HG03378 (cell line): ENCODE measurements at regions not wholly inside any gene's neighbourhood (a gene's known extent, or its start where the extent isn't known, plus 50 kb on each side); places are given as distances from the start of the nearest gene placed in this dataset.

Experiments
- ATAC-seq: cut with Tn5 transposase; IDR thresholded peaks from one replicate; pipeline ENCODE4 v1.9.1; 2021; ENCODE audit warnings: mild to moderate bottlenecking, moderate library complexity; ENCODE audit not compliant: unreplicated experiment

- ATAC-seq: no peak
Measured at GRCh38 chr5:124839371-124839998, 93.0 kb upstream of the ZNF608 start.

- no peak for ATAC-seq
Measured at GRCh38 chr5:124841829-124842712, 95.6 kb upstream of the ZNF608 start.

DNA sequence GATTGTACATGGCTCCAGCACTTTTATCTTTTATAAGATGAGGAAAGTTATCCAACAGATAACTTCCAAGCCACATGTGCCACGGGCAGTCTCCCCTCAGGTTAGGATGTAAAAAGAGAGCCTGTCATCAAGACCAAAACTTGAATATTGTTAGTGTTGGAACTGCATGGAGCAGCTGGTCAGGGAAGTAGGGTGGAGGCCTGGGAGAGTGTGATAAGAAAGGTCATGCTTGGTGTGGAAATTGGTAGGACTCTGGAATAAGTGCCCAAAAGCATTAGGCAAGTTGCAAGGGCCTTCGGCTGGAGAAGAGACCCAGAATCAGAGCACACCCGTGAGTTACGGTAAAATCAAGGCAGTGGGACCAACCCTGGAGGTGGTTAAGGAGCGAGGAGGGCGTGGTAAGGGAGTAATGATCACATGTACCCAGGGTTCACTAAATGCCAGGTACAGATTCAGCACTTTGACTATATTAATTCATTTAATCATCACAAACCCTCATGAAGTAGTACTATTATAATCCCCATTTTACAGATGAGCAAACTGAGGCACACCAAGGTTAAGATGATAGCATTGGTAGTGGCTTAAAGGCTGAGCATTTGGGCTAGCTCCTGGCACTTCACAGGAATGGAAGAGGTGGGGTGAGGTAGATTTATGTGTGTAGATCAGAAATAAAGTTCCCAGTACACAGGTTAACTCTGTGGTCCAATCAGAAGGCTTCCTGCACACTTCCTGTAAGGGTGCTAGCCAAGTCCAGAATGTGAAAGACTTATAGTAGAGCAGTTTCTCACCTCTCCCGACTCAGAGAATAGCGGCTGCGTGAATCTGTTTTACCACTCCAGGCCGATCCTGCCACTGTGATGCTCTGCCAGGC, 96.5 kb upstream of the ZNF608 start:
- ATAC-seq: no peak

GRCh38 chr5:124843596-124843899, 97.1 kb upstream of the ZNF608 start:
- no peak for ATAC-seq

GRCh38 chr5:124844371-124844920, 98.0 kb upstream of the ZNF608 start:
- ATAC-seq: no peak

DNA sequence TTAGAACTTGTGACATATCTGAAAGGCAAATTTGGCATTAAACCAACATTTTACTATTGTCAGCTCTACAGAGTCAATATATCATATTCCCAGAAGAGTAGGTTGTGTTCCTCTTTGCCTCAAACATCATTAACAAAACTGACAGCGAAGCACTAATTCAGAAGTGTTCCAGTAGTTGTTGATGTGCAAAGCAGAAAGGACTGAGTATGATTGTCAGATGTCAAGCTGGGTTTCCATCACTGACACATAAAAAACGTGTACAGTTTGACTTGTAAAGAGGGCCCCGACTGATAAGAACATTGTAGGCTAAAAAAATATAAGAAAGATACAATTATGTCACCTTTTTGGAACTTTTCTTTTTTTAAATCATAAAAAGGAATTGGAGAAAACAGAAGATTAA, 101.5 kb upstream of the ZNF608 start:
- no peak for ATAC-seq

- no peak for ATAC-seq
Measured at GRCh38 chr5:124849774-124850173, 103.3 kb upstream of the ZNF608 start.

DNA sequence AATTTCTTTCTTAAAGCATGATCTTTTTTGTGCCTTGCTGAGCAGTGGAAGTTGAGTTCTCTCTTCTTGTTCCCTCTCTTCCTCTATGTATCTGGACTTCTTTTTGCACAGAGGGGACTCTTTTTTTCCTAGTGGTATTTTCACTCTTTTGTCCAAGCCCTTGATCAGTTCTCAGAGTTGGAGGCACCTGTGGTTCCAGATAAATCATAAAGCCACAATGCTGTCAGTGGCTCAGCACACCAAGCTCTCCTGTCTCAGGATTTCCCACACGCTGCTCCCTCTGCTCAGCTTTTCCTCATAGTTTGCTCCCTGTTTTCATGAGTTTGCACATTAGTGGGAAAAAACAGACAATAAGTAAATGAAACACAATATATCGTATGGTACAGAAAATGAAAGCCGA, 110.3 kb upstream of the ZNF608 start:
- ATAC-seq: no peak

DNA sequence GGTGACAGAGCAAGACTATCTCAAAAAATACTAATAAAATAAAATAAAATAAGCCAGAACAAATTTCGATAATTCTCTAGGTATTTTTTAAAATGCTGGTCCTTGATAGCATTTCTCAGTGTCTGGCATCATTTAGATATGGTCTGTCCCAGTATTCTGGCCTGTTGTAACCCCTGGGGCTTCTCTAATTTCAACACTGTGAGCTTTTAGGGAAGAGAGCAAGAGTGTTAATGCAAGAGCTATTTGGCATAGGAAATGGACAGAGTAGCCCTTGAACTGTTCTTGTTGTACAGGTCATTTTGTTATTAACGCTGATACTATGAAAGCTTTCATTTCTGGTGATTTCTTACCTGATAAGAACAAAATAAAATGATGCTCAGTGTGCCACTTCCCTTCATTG, 112.2 kb upstream of the ZNF608 start:
- no peak for ATAC-seq

DNA sequence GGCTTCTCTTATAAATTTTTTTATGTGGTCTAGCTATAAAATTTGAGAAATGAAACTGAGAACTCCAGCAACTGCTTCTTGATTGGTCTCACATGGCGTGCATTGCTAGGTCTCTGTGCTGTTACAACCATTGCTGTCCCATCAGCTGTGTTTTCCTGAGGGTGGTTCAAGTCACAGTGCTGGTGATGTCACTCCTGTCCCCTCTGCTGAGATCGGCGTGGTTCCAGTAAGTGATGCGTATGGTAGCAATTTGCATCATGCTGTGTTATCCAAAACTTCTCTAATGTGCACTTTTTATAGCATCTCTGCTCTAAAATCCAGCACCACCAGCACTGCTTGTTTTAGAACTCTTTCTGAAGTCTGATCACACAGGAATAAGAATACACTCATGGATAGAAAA, 112.6 kb upstream of the ZNF608 start:
- no peak for ATAC-seq

DNA sequence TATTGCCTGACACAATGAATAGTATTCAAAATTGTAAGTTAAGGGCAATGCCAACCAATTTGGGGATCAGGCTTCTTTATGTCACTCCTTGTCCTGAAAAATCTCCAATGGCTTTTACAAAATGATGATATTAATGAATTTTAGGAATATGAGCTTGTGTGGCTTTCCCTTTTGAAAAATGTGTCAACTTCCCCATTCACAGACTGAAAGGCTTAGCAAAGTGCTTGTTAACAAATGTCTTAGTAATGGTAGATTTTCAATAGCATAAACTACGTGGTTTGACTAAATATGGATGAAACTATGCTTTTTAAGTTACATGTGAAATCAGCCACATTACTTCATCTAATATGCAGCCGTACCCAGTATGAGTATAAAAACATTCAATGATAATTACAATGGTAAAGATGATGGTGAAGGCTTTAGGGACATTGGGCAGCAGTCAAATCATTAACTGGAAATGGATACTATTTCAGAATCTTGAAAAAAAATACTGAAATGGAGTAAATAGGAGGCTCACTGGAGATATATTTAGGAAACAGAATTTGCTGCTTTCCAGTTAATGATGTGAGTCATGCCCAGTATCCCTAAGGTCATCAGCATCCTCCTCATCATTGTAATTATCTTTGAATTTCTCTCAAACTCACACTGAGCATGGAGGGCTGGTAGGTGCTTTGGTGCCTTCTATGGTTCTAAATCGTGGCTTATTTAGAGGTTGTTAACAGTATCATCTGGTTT, 113.3 kb upstream of the ZNF608 start:
- ATAC-seq: no peak

DNA sequence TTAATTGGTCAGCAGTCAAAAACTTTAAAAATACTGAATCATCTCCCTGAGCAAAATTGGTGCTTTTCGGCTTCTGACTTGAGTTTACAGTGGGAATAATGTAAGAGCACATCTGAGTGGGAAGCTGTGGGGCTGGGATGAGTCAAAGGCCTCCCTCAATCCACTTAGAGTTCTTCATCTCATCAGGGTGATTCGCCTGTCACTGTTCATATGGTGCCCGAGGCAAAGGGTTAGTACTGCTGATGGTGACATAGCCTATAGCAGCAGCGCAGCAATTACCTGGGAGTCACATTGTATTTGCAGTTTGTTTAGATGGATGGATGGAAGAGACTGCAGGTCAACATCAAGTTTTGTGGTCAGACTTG, 113.8 kb upstream of the ZNF608 start:
- no peak for ATAC-seq

- ATAC-seq: no peak
Measured at GRCh38 chr5:124865066-124865465, 118.6 kb upstream of the ZNF608 start.

DNA sequence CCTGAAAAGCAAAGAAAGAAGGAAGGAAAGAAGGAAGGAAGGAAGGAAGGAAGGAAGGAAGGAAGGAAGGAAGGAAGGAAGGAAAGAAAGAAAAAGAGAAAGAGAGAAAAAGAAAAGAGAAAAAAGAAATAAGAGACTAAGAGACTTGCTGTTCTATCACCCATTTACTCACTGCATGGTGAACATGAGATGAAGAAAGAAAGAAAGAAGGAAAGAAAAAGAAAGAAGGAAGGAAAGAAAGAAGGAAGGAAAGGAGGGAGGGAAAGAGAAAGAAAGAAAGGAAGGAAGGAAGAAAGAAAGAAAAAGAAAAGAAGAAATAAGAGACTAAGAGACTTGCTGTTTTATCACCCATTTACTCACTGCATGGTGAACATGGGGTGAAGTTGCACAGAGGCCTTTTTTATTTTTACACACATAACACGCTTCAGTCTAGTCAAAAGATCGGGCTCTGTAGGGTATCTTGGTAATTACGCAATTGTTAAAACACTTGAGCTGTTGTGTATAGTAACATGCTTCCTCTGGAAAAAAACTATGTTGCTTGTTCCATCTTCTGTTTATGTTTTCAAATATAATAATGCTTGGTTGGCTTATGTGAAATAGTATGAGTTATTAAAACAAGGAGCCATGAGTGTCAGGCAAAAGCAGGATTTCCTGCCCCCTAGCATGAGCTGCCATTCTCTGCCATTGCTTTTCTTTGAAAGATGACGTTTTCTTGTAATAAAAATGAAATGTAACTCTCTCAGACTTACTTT, 119.3 kb upstream of the ZNF608 start:
- no peak for ATAC-seq

DNA sequence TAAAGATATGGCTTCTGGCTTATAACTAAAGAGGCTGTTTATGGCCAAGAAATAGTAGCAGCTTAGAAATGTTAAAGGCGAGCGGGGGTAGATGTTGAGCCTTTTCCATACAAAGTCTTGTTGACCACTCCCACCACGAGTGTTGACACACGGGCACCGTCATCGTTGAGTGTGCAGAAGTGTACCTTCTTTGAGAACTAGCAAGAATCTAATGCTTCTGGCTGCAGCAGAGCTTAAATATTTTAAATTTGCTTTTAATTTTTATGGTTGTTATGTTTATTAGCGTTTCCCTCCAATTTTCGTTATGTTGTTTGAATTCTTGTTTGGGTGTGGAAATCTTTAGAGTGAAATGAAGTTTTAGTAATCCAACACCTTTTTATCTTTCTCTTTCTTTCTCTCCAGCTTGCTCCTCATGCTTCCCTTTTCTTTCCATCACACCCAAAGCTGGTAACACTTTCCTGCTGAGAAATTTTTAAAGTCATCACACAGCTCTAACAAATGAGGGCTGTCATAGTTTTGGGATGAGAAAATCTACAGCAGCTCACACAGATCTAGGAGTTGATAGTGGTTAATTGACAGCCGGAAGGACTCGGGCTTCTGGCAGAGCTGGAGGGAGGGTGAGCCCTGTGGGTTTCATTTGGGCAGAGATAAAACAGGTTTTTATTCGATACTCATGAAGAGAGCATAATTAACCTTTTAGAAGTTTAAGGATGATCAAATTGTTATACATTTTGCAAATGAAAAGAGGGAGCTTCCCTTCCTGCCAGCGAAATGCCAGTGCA, 120.1 kb upstream of the ZNF608 start:
- no peak for ATAC-seq

DNA sequence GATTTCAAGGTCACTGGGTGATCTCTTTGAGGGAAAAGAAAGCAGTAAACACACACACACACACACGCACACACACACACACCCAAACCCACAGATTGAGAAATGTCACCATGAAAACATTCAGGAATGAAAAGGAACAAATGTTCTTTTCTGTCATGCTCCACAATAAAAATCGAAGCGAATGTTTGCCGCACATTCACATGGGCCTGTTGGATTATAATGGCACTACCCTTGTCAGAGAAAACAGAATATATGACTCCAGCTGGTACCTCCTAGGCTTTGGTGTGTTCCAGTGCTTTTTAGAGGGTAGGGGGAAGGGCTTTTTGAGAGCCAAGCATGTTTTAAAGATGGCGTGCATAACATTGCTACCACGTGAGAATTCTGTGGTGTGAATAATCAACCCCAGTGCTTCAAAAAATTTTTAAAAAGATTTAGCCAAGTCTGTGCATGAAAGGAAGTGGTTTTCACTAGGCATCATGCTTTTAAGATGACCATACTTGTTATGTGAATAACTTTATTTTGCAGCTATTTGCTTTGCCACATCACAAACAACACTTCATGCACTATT, 120.8 kb upstream of the ZNF608 start:
- ATAC-seq: no peak

- ATAC-seq: no peak
Measured at GRCh38 chr5:124868676-124869075, 122.2 kb upstream of the ZNF608 start.

DNA sequence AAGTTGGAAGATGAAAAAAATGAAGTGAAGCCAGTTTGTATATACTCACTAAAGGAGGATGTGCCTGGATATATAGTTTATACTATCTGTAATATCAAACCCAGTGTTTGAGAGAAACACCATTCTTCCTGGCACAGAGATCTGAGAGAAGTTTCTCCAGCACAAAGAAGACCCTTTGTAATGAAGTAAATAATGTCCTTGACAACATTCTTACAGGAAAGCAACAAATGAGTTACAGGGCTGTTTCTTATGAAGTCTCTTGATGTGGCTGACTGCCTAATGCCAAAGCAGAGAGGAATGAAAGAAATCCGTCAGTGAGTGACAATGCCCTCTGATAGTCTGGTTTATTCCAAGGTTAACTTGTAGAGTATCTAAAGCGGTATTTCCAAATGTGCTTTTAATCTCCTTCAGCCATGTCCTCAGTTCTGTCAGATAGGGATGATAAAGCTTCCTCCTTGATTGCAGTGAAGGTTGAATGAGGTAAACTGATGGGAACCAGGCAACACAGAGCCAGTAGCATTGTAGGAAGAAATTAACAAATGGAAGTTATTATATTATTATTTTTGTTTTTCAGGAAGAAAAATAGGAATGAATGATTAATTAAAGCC, 123.1 kb upstream of the ZNF608 start:
- ATAC-seq: no peak

DNA sequence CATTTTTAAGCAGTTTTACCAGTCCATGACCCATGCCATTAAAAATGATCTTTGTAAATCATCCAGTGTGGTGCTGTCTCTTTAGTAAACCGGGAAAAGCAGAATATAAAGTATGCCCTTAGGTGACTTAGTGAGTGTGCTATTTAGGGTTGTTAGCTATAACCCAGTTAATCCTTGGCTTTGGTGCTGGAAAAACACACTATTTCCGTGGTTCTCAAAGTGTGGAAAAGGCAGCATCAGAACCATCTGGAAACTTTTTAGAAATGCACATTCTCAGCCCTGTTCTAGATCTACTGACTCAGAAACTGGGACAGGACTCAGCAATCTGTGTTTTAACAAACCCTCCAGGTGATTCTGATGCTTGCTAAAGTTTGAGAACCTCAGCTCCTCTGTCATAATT, 123.6 kb upstream of the ZNF608 start:
- ATAC-seq: no peak
